DOHH2 (cell line): ENCODE measurements at regions not wholly inside any gene's neighbourhood (a gene's known extent, or its start where the extent isn't known, plus 50 kb on each side); places are given as distances from the start of the nearest gene placed in this dataset.

Experiments used
- CTCF ChIP-seq: fragments of 200-600 bp; sonication (generic); IDR thresholded peaks from one replicate; pipeline ENCODE4 v1.5.1; 2014; ENCODE audit warnings: antibody characterized with exemption, mild to moderate bottlenecking, low read depth, low read length; ENCODE audit not compliant: poor library complexity, severe bottlenecking
- EZH2phosphoT487 ChIP-seq: fragments of 200-600 bp; sonication (generic); IDR thresholded peaks from 2 replicates; pipeline ENCODE4 v1.6.1; 2017; ENCODE audit warnings: borderline replicate concordance, mild to moderate bottlenecking, antibody characterized with exemption, low read length, moderate library complexity, mixed read lengths

DNA sequence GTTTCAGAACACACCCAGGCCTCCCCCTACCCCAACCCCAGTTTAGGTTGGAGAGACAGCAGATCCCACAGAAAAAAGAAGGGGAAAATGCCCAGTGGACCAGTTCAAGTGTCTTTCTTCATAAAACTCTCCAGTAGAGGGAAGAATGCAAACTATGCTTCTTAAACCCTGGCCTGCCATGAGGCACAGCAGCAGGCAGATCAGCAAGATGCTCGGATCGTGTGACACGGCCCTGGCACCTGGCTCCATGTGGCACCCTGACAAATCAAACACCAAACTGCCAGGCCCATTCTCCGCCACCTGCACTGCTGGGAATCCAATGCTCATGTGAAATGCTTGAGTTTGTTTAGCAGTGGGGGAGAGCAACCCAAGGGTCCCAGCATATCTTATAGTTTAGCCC lies 166.8 kb downstream of the SOX9 start:
- TF ChIP-seq CTCF = no peak
- TF ChIP-seq EZH2phosphoT487 = no peak
